GM18507 (cell line): ENCODE measurements at regions not wholly inside any gene's neighbourhood (a gene's known extent, or its start where the extent isn't known, plus 50 kb on each side); places are given as distances from the start of the nearest gene placed in this dataset.
"Not testable (repeated sequence)": the region's sequence is repeated elsewhere in the genome, so short reads cannot be mapped to it uniquely, and the experiment has no call there.

ENCODE experiments used
- DNase-seq: peaks from one replicate; pipeline ENCODE4 v3.0.0; 2011; ENCODE audit warnings: low read depth; ENCODE audit not compliant: insufficient read length; ENCODE audit errors: extremely low spot score
- FAIRE-seq: peaks from 2 replicates; lab custom pipeline; 2011; peaks lifted over from hg19 to GRCh38; lab: Jason Lieb, UNC

- FAIRE-seq (no peak), DNase-seq (no peak)
These were observed 350.5 kb downstream of the SOX9 start for GRCh38 chr17:72471296-72471695.

- no peak for DNase-seq
- FAIRE-seq: no peak
These were observed 351.3 kb downstream of the SOX9 start for GRCh38 chr17:72472106-72472505.

GRCh38 chr17:72472853-72473390 lies 352.1 kb downstream of the SOX9 start:
- not testable (repeated sequence) for DNase-seq, FAIRE-seq

GRCh38 chr17:72474243-72474642 lies 353.4 kb downstream of the SOX9 start:
- DNase-seq (no peak), FAIRE-seq (no peak)

- DNase-seq (no peak), FAIRE-seq (no peak)
These were observed 354.1 kb downstream of the SOX9 start for GRCh38 chr17:72474719-72475477.

- DNase-seq (no peak), FAIRE-seq (no peak)
These were observed 355.3 kb downstream of the SOX9 start for GRCh38 chr17:72476134-72476533.

GRCh38 chr17:72476575-72476986 lies 355.8 kb downstream of the SOX9 start:
- no peak for DNase-seq
- no peak for FAIRE-seq

GRCh38 chr17:72477491-72477890 lies 356.7 kb downstream of the SOX9 start:
- DNase-seq (no peak), FAIRE-seq (no peak)

- FAIRE-seq: no peak
- no peak for DNase-seq
These were observed 358.3 kb downstream of the SOX9 start for GRCh38 chr17:72479113-72479512.

- FAIRE-seq (no peak), DNase-seq (no peak)
These were observed 360.8 kb downstream of the SOX9 start for GRCh38 chr17:72481572-72481971.

- DNase-seq (no peak), FAIRE-seq (no peak)
These were observed 364.8 kb downstream of the SOX9 start for GRCh38 chr17:72485596-72485995.

- DNase-seq (no peak), FAIRE-seq (no peak)
These were observed 366.0 kb downstream of the SOX9 start for GRCh38 chr17:72486806-72487205.

GRCh38 chr17:72487731-72488494 lies 367.1 kb downstream of the SOX9 start:
- DNase-seq (no peak), FAIRE-seq (no peak)

- FAIRE-seq (no peak), DNase-seq (no peak)
These were observed 367.9 kb downstream of the SOX9 start for GRCh38 chr17:72488555-72489271.

- DNase-seq (no peak), FAIRE-seq (no peak)
These were observed 368.4 kb downstream of the SOX9 start for GRCh38 chr17:72489272-72489641.

GRCh38 chr17:72491102-72491501 lies 370.3 kb downstream of the SOX9 start:
- DNase-seq (no peak), FAIRE-seq (no peak)

GRCh38 chr17:72492494-72492893 lies 371.7 kb downstream of the SOX9 start:
- FAIRE-seq (no peak), DNase-seq (no peak)

- DNase-seq (no peak), FAIRE-seq (no peak)
These were observed 372.1 kb downstream of the SOX9 start for GRCh38 chr17:72492941-72493340.

- FAIRE-seq (no peak), DNase-seq (no peak)
These were observed 373.7 kb downstream of the SOX9 start for GRCh38 chr17:72494566-72494965.

GRCh38 chr17:72496461-72496860 lies 375.6 kb downstream of the SOX9 start:
- DNase-seq (no peak), FAIRE-seq (no peak)
